ENCODE measurements at regions not wholly inside any gene's neighbourhood (a gene's known extent, or its start where the extent isn't known, plus 50 kb on each side); places are given as distances from the start of the nearest gene placed in this dataset.

DNA sequence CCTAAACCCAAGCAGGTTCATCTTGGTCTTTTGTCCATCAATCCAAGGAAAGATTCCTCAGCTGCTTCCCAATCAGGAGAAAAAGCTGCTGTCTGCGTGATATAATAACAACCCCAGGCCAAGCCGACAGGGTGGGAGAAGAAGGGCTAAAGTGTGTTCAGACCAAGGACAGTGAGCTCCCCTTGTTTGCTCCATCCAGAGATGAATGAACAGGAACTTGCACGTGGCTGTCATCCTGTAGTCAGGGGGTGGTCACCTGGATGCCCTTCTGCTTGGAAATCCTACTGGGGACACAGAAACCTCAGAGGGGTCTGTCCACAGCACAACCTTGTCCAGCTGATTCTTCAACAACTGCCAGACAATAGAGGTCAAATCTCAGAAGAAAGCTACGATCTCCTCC lies 414.5 kb downstream of the SOX9 start:
- TF ChIP-seq POLR2A (IDR thresholded peaks at IDR 0.05) = no peak
- TF ChIP-seq, protein P1, sequence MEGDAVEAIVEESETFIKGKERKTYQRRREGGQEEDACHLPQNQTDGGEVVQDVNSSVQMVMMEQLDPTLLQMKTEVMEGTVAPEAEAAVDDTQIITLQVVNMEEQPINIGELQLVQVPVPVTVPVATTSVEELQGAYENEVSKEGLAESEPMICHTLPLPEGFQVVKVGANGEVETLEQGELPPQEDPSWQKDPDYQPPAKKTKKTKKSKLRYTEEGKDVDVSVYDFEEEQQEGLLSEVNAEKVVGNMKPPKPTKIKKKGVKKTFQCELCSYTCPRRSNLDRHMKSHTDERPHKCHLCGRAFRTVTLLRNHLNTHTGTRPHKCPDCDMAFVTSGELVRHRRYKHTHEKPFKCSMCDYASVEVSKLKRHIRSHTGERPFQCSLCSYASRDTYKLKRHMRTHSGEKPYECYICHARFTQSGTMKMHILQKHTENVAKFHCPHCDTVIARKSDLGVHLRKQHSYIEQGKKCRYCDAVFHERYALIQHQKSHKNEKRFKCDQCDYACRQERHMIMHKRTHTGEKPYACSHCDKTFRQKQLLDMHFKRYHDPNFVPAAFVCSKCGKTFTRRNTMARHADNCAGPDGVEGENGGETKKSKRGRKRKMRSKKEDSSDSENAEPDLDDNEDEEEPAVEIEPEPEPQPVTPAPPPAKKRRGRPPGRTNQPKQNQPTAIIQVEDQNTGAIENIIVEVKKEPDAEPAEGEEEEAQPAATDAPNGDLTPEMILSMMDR (IDR thresholded peaks at IDR 0.05) = no peak
